Glomerular visceral epithelial cell (primary cell): ENCODE measurements at regions not wholly inside any gene's neighbourhood (a gene's known extent, or its start where the extent isn't known, plus 50 kb on each side); places are given as distances from the start of the nearest gene placed in this dataset.
A peak's percentile ranks its signal among the peaks of the same experiment; 100 is the strongest.

Source experiments
- DNase-seq: peaks from one replicate; pipeline ENCODE4 v3.0.0-alpha.2; 2016; ENCODE audit errors: extremely low spot score

- no peak for DNase-seq
Measured at GRCh38 chr17:73754886-73755400, 110.7 kb upstream of the SDK2 start.

DNA sequence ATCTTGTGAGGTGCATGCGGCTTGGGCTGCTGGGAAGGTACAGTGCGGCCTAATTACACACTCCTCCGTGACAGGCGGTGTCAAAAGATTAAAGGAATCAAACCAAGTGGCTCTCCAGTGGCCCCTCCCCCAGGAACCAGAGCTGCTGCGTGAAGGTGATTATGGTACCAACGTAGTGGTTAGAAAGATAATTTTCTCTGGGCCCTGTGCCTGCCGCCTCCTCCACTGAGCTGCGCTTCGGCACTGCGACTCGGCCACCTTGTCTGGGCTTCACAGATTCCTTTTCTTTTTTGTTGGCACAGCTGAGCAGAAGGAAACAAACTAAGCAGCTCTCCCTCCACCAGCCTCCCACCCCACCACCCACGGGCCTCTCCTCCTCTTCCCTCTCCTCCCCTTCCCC, 113.2 kb upstream of the SDK2 start:
- DNase-seq, result no peak

DNA sequence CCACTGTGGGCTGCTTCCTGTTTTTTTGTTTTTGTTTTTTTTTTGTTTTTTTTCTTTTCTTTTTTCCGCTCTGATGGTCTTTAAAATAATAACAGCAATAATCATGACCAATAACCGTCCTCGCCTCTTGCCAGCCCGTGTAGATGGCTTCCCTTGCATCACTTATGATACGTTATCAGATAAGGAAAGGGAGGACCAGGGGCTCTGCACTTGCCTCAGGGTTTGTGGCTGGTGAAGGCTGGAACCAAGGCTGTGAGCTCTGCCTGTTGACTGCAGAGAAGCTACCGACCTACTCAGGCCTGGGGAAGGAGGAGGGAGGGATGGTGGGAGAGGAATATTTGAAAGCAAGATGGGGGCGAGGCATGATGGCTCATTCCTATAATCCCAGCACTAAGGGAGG, 114.0 kb upstream of the SDK2 start:
- no peak for DNase-seq

DNA sequence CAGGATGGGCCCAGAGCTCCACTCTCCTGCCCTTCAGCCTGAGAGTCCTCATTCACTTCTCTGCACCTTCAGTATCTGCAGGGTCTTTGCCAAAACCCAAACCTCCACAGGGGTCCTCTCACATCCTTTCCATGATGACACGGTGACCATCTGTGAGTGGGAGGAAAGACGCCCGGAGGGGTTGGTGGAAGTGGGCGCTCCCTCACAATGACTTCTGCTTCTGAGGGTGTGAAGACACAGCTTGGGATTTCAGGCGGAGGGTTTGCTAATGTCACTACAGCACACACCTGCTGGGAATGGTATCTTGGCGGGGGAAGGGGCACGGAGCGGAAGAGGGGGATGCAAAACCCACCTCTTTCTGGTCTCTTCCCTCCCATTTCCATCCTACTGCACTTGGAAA, 115.1 kb upstream of the SDK2 start:
- no peak for DNase-seq

- no peak for DNase-seq
Measured at GRCh38 chr17:73759734-73760438, 115.6 kb upstream of the SDK2 start.

DNA sequence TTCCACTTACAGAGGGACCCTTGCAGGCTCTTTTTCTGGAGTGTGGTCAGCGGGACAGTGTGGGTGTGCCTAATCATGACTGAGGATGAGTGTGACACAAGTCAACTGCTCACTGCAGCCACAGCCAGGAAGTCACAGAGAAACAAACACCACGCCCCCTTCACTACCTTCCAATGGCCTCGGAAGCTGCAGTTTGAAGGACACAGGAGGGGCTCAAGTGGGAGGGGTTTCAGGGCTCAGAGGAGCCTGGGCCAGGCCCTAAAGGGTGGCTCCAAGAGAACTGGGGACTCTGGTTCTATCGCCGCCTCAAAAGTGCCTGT, 116.2 kb upstream of the SDK2 start:
- no peak for DNase-seq

GRCh38 chr17:73765824-73766563, 121.7 kb upstream of the SDK2 start:
- no peak for DNase-seq

GRCh38 chr17:73767696-73768095, 123.5 kb upstream of the SDK2 start:
- no peak for DNase-seq

DNA sequence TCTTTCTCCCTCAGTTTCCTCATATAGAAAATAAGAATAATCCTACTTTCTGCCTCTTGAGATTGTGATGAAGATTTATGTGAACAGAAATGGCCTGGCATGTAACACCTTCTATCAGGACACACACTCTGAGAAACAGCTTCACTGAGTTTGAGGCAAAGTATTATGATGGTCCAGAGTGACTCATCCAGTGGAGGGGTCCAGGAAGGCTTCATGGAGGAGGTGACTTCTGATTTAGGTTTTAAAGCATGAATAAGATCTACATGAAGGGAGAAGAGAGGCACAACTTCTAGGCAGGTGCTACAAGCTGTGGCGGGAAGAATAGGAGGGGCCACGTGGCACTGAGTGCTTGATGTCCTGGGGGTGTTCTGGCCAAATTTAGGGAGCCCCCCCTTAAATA, 124.4 kb upstream of the SDK2 start:
- no peak for DNase-seq

GRCh38 chr17:73769479-73769878, 125.2 kb upstream of the SDK2 start:
- no peak for DNase-seq

DNA sequence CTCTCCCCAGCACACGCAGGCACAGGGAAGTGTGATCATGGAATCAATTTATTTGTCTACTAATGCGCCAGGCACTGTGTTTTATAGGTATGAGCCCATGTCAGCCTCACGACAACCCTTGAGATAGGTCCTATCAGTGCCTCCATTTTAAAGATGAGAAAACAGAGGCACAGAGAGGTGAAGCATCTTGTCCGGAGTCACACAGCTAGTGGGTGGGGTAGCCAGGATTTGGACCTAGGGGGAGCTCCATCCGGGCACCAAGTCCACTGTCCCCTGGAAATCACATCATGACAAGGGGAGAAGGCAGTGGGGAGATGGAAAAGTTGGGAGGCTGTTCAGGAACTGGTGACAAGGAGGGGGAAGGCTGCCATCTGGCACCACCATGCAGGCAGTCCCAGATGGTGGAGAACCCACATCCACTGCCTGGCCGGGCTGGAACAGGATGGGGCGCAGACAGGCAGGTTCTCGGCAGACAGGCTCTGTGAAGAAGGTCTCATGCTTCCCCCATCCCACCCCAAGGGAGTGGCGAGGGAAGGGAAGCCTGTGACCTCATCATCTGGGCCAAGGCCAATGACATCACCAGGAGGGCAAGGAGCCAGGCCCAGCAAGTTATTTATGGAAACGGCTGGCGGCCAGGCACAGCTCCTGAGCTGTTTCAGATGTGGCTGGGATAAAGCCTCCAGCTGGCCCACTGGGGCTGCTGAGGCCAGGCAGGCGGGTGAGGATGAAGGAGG, 126.0 kb upstream of the SDK2 start:
- peak; percentile 54 for DNase-seq

DNA sequence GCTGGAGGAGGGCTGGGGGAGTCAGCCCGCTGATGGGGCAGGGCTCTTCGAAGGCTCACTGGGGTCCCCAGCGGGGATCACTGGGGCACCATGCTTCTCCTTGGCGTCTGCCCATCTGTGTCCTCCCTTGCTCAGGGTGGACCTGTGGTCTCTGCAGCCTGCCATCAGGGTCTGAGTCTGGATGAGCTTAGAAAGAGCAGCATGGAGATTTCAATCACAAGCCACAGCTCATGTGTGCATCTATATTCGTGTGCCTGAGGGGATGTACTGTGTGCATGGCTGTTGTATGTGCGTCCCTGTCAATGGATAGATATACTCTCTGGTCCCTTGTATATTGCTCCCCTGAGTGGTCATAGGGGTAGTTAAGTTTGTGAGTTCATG, 126.6 kb upstream of the SDK2 start:
- no peak for DNase-seq

DNA sequence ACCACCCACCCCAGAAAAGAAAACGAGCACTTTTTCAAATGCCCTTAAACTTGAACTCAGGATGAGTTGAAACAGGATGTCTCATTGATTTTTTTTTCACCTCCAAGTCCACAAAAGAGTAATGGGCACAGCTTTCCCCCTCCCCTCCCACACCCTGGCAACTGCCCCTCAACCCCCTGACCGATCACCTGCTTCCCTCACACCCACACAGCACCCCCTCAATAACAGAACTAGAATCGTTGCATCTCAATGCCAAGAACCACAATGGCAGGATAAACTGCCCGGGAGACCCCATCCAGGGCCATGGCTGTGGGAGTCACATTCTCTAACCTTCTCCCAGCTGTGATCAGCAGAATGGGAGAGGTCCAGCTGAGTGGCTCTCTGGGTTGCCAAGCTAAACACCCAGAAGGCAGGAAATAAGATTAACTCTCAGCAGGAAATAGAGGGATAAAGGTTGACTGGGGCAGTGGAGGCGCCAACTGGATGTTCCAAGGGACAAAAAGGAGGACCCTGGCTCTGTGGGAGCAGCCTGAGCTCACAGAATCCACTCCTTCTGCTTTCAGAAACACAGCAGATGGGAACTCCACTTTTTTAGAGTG, 128.0 kb upstream of the SDK2 start:
- DNase-seq, result no peak

DNA sequence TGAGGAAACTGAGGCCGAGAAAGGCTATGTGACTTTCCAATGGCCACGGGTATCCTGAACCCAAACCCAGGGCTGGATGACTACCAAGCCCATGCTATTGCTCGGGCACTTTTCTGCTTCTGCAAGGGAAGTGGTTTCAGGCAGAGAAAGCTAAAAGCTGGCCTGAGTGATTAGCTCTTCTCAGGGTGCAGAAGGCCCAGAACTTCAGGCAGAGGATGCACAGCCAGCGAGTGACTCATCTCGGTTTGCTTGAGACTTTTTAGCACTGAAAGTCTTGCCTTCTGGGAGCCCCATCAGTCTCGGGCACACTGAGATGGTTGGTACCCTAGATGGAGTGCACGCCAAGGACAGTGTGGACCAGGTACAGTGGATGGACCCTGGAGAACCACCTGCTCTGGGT, 129.5 kb upstream of the SDK2 start:
- no peak for DNase-seq

DNA sequence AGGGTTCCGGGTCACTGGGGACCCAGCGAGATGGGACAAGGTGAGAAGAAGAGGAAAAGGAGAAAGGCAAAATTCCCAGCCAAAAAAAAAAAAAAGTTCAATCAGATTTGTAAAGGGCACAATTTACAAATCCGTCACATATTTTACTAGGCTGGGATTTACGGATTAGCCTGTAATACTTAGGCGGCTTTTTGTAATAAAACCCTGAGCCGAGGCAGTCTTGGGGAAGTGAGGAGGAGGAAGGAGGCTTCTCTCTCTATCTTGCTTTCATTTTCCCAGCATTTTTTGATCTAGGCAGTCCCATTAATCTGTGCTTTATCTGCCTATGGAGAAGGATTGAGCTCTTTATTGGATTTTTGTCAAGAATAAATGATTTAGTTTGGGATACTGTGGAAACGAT, 130.6 kb upstream of the SDK2 start:
- no peak for DNase-seq

- no peak for DNase-seq
Measured at GRCh38 chr17:73776351-73777130, 132.3 kb upstream of the SDK2 start.

DNA sequence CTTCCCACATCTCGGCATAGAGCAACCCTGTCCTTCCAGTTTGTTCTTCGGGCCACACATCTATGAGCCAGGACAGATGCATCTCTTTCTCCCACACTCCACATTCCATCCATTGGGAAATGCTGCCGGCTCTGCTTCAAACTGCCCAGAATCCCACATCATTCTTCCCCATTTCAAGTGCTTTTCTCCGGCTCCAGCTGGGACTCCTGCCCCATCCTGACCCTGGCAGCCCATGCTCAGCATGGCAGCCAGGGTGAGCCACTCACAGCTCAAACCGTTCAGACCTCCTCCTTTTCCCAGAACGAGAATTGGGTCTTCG, 132.8 kb upstream of the SDK2 start:
- no peak for DNase-seq

DNA sequence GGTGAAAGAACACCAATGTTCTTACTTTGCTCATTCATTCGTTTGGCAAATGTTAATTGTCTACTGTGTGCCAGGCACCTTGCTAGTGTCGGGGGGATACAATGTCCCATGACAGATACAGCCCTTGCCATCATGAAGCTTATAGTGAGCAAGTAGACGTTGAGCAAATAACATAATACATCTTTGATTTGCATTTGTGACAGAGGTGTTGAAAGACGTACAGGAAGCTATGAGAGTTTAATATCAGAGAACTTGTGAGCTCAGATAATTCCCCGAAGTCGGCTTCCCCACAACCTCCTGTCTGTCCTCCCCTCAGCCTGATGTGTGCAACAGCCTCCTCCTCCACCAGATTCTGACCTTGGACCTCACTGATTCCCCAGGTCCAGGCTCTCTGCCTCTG, 138.0 kb upstream of the SDK2 start:
- DNase-seq, result no peak

DNA sequence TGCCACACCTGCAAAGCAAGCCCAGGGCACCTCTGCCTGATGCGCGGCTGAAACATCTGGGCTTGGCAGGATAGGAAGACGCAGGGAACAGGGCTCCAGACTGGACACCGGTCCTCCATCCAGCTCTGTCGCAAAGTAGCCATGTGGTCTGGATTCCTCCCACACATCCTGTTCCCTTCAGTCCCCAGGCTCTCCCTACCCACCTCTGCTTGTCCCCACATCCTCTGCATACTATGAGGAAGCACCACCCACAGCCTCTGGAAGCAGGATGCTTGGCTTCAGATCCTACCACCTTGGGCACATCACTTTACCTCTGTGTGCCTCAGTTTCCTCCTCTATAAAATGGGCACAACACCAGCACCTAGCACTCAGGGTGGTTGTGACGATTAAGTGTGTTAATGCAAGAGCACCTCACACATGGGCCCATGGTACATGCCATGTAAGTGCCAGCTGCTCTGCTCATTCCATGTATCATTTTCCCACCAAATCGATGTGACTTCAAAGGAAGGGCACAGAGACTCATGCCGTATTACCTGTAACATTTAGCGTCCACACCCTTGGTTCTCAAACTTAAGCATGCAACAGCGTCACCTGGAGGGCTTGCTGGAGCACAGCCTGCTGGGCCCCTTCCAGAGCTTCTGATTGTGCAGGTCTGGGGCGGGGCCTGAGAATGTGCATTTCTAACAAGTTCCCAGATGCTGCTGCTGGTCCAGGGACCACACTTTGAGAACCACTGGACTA, 138.6 kb upstream of the SDK2 start:
- DNase-seq, result no peak

- DNase-seq, result no peak
Measured at GRCh38 chr17:73783382-73783766, 139.1 kb upstream of the SDK2 start.

GRCh38 chr17:73783945-73784603, 139.8 kb upstream of the SDK2 start:
- no peak for DNase-seq
